MM.1S (cell line): ENCODE measurements at regions not wholly inside any gene's neighbourhood (a gene's known extent, or its start where the extent isn't known, plus 50 kb on each side); places are given as distances from the start of the nearest gene placed in this dataset.

Source experiments
- CTCF ChIP-seq: fragments of 300-600 bp; sonication (generic); IDR thresholded peaks from 2 replicates; pipeline ENCODE4 v1.5.1; 2016; ENCODE audit warnings: antibody characterized with exemption, low read length, mixed read lengths
- EZH2 ChIP-seq: fragments of 300-600 bp; sonication (generic); optimal IDR thresholded peaks from 2 replicates; pipeline ENCODE3; 2017; ENCODE audit warnings: low read depth, mild to moderate bottlenecking, antibody characterized with exemption, low read length, mixed read lengths
- EZH2phosphoT487 ChIP-seq: fragments of 300-600 bp; sonication (generic); IDR thresholded peaks from 2 replicates; pipeline ENCODE4 v1.6.1; 2018; ENCODE audit warnings: antibody characterized with exemption, low read length

- no peak for TF ChIP-seq EZH2
- no peak for TF ChIP-seq CTCF
- no peak for TF ChIP-seq EZH2phosphoT487
These were observed 115.8 kb downstream of the BCOR start for GRCh38 chrX:39981946-39982345.
